ENCODE measurements at regions not wholly inside any gene's neighbourhood (a gene's known extent, or its start where the extent isn't known, plus 50 kb on each side); places are given as distances from the start of the nearest gene placed in this dataset.

- no peaks in the 10 kb centered on the region for H3K79me2 ChIP-seq (ENCODE audit: insufficient read depth, low read length)
- H3K9me3 ChIP-seq (ENCODE audit: low read depth, low read length) = no peaks in the 10 kb centered on the region
- H3K4me1 ChIP-seq (ENCODE audit: insufficient read depth, low read length) = no peaks in the 10 kb centered on the region
- H3K4me3 ChIP-seq (ENCODE audit: insufficient read depth, low read length) = no peak overlapping the region
- TF ChIP-seq, protein P1, sequence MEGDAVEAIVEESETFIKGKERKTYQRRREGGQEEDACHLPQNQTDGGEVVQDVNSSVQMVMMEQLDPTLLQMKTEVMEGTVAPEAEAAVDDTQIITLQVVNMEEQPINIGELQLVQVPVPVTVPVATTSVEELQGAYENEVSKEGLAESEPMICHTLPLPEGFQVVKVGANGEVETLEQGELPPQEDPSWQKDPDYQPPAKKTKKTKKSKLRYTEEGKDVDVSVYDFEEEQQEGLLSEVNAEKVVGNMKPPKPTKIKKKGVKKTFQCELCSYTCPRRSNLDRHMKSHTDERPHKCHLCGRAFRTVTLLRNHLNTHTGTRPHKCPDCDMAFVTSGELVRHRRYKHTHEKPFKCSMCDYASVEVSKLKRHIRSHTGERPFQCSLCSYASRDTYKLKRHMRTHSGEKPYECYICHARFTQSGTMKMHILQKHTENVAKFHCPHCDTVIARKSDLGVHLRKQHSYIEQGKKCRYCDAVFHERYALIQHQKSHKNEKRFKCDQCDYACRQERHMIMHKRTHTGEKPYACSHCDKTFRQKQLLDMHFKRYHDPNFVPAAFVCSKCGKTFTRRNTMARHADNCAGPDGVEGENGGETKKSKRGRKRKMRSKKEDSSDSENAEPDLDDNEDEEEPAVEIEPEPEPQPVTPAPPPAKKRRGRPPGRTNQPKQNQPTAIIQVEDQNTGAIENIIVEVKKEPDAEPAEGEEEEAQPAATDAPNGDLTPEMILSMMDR (IDR thresholded peaks at IDR 0.05; ENCODE audit: extremely low read depth, low read depth, low read length) = no peak
- H4K20me1 ChIP-seq (ENCODE audit: insufficient read depth, low read length) = no peaks in the 10 kb centered on the region
- no peak overlapping the region for H2AFZ ChIP-seq (ENCODE audit: low read length)
- no peaks in the 10 kb centered on the region for H3K27me3 ChIP-seq (ENCODE audit: insufficient read depth, low read length)
- no peak overlapping the region for H3K27ac ChIP-seq (ENCODE audit: low read depth, low read length)
- no peak overlapping the region for H3K4me2 ChIP-seq (ENCODE audit: insufficient read depth, low read length)
- no peaks in the 10 kb centered on the region for H3K36me3 ChIP-seq (ENCODE audit: insufficient read depth, low read length)
- DNase-seq (ENCODE audit: insufficient read length, low spot score, missing footprints) = no peak
Measured at GRCh38 chr6:71049198-71049770, 92.4 kb upstream of the B3GAT2 start.

DNA sequence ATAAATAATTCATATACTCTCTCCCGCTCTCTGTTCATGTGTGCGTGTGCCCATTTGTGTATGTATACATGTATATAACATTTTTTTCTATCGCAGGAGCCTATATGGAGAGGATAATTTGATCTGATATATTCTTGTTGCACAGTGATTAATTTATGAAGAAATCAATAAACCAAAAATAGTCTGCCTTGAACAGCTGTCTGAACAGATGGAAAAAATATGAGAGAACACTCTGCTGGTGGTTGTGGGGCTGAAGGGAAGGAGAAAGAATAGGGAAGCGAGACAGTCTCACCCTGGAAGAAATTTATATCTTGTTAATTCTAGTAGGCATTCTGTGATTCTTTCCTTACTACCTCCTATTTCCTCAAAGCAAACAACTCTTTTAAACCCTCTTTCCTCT, 96.6 kb upstream of the B3GAT2 start:
- Histone ChIP-seq H3K27me3 (ENCODE audit: insufficient read depth, low read length) (no peaks in the 10 kb centered on the region), H3K4me2 (ENCODE audit: insufficient read depth, low read length) (no peak overlapping the region), H3K4me1 (ENCODE audit: insufficient read depth, low read length) (no peaks in the 10 kb centered on the region), H3K9me3 (ENCODE audit: low read depth, low read length) (no peaks in the 10 kb centered on the region), H3K36me3 (ENCODE audit: insufficient read depth, low read length) (no peaks in the 10 kb centered on the region), H3K4me3 (ENCODE audit: insufficient read depth, low read length) (no peak overlapping the region), H3K27ac (ENCODE audit: low read depth, low read length) (no peak overlapping the region), H4K20me1 (ENCODE audit: insufficient read depth, low read length) (no peaks in the 10 kb centered on the region), H2AFZ (ENCODE audit: low read length) (no peak overlapping the region), H3K79me2 (ENCODE audit: insufficient read depth, low read length) (no peaks in the 10 kb centered on the region)
- TF ChIP-seq, protein P1 (IDR thresholded peaks at IDR 0.05; ENCODE audit: extremely low read depth, low read depth, low read length) = no peak
- DNase-seq (ENCODE audit: insufficient read length, low spot score, missing footprints) = no peak

DNA sequence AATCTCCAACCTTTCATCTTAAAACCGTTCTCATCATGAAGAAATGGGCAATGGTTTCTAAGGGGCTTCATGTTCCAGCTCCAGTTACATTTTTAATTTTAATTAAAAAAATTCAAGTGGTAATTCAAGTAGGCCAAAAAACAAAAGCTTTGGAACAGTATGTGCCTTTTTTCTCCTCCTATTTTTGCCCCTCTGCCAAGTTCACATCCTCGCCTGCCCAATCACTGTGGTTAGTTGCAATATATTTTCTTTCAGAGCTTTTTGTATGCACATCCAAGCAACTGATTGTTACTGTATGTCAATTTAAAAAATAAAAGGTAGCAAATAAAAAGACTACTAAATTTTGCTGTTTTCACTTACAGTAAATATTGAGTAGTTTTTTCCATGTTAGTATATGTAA, 99.8 kb upstream of the B3GAT2 start:
- Histone ChIP-seq H3K27ac (ENCODE audit: low read depth, low read length) (no peak overlapping the region), H3K4me1 (ENCODE audit: insufficient read depth, low read length) (no peaks in the 10 kb centered on the region), H3K4me3 (ENCODE audit: insufficient read depth, low read length) (no peak overlapping the region), H3K36me3 (ENCODE audit: insufficient read depth, low read length) (no peaks in the 10 kb centered on the region), H4K20me1 (ENCODE audit: insufficient read depth, low read length) (no peaks in the 10 kb centered on the region), H3K4me2 (ENCODE audit: insufficient read depth, low read length) (no peak overlapping the region), H3K27me3 (ENCODE audit: insufficient read depth, low read length) (no peaks in the 10 kb centered on the region), H2AFZ (ENCODE audit: low read length) (no peak overlapping the region), H3K9me3 (ENCODE audit: low read depth, low read length) (no peaks in the 10 kb centered on the region), H3K79me2 (ENCODE audit: insufficient read depth, low read length) (no peaks in the 10 kb centered on the region)
- DNase-seq (ENCODE audit: insufficient read length, low spot score, missing footprints) = no peak
- TF ChIP-seq, protein P1 (IDR thresholded peaks at IDR 0.05; ENCODE audit: extremely low read depth, low read depth, low read length) = no peak

DNA sequence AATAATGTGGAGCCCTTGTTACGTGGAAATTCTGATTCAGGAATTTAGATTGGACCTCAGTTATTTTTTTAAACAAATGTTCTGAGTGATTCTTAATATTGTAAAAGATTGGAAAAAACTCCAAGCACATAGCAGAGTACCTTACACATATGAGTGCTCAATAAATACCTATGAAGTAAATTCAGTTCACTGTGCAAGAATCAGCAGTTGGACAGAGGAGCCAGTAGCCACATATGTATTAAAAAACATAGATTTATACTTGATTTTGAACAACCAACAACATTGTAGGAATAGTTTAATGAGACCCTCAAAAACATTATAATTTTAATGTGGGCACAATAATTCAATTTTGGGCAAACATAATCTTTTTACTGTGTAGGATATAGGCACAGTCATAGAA, 109.3 kb upstream of the B3GAT2 start:
- Histone ChIP-seq H3K36me3 (ENCODE audit: insufficient read depth, low read length) (no peaks in the 10 kb centered on the region), H3K79me2 (ENCODE audit: insufficient read depth, low read length) (no peaks in the 10 kb centered on the region), H3K27ac (ENCODE audit: low read depth, low read length) (no peak overlapping the region), H3K4me2 (ENCODE audit: insufficient read depth, low read length) (no peak overlapping the region), H3K27me3 (ENCODE audit: insufficient read depth, low read length) (no peaks in the 10 kb centered on the region), H2AFZ (ENCODE audit: low read length) (no peak overlapping the region), H3K4me1 (ENCODE audit: insufficient read depth, low read length) (no peaks in the 10 kb centered on the region), H3K4me3 (ENCODE audit: insufficient read depth, low read length) (no peak overlapping the region), H4K20me1 (ENCODE audit: insufficient read depth, low read length) (no peaks in the 10 kb centered on the region), H3K9me3 (ENCODE audit: low read depth, low read length) (no peaks in the 10 kb centered on the region)
- no peak for DNase-seq (ENCODE audit: insufficient read length, low spot score, missing footprints)
- TF ChIP-seq, protein P1 (IDR thresholded peaks at IDR 0.05; ENCODE audit: extremely low read depth, low read depth, low read length) = no peak
